Mucosa of descending colon (tissue), 3 donors: ENCODE measurements at regions not wholly inside any gene's neighbourhood (a gene's known extent, or its start where the extent isn't known, plus 50 kb on each side); places are given as distances from the start of the nearest gene placed in this dataset.

ENCODE experiments used
- ATAC-seq: fragments of 200-7000 bp; cut with Tn5 transposase; one replicate; pipeline ENCODE4 v1.9.1; 2020; ENCODE audit warnings: mild to moderate bottlenecking, moderate library complexity
- DNase-seq, 3 donors: peaks; one replicate each; pipeline ENCODE4 v3.0.0-alpha.2; 2020
- H3K36me3 ChIP-seq: fragments of 200-600 bp; one replicate; pipeline ENCODE4 v1.8.0; 2021; ENCODE audit warnings: low read depth, mild to moderate bottlenecking
- H3K4me1 ChIP-seq: fragments of 200-600 bp; one replicate; pipeline ENCODE4 v1.8.0; 2021; ENCODE audit warnings: low read depth, mild to moderate bottlenecking
- H3K4me3 ChIP-seq: fragments of 200-600 bp; one replicate; pipeline ENCODE4 v1.8.0; 2021; ENCODE audit warnings: mild to moderate bottlenecking
- H3K9me3 ChIP-seq: fragments of 200-600 bp; one replicate; pipeline ENCODE4 v1.8.0; 2021; ENCODE audit warnings: mild to moderate bottlenecking
- intact Hi-C, 2 donors: fragments of 100-400 bp; cut with DNase I in 1 of 2; cut with micrococcal nuclease in 1 of 2; formaldehyde crosslinking; loops; one replicate each; pipeline versions ENCODE4 v1.11.0 to v1.11.1; 2022; cut with DNase I, micrococcal nuclease
- TF ChIP-seq, protein P1 (sequence below): fragments of 200-600 bp; IDR thresholded peaks from one replicate; pipeline ENCODE4 v1.8.0; 2022; ENCODE audit warnings: antibody characterized with exemption, mild to moderate bottlenecking
- donor health status: DM: no; HTN: no; CAD: no; lungs with moderate emphysema.
- donor health status: DM: no; HTN: no; CAD: no.
- donor health status: DM: no; HTN: yes; CAD: no.

DNA sequence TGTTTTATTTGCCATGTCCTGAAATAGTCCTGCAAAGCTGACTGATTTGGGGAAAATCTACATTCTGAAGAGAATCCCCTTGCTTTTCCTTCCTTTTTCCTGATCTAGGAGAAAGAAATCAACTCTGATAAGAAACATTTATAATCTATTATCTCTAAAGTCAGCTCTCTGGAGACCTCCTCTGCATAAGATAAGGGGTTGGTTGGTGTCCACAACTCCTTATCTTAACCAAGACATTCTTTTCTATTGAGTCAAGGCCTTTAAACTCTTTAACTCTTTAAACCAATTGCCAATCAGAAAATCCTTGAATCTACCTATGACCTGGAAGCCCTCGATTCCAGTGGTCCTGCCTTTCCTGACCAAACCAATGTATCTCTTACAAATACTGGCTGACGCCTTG is 373.6 kb upstream of the RASGEF1B start:
- Histone ChIP-seq H3K4me1 (no peaks in the 10 kb centered on the region), H3K9me3 (no peaks in the 10 kb centered on the region), H3K36me3 (no peaks in the 10 kb centered on the region), H3K4me3 (no peak overlapping the region)
- intact Hi-C loops, result loop anchor here in 1 of 2 donors (5.0 kb wide), 1 partner anchor 378 kb away; no protein-coding TSS in a partner anchor
- DNase-seq (no peak), ATAC-seq (no peak)
- TF ChIP-seq, protein P1, sequence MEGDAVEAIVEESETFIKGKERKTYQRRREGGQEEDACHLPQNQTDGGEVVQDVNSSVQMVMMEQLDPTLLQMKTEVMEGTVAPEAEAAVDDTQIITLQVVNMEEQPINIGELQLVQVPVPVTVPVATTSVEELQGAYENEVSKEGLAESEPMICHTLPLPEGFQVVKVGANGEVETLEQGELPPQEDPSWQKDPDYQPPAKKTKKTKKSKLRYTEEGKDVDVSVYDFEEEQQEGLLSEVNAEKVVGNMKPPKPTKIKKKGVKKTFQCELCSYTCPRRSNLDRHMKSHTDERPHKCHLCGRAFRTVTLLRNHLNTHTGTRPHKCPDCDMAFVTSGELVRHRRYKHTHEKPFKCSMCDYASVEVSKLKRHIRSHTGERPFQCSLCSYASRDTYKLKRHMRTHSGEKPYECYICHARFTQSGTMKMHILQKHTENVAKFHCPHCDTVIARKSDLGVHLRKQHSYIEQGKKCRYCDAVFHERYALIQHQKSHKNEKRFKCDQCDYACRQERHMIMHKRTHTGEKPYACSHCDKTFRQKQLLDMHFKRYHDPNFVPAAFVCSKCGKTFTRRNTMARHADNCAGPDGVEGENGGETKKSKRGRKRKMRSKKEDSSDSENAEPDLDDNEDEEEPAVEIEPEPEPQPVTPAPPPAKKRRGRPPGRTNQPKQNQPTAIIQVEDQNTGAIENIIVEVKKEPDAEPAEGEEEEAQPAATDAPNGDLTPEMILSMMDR, result no peak

DNA sequence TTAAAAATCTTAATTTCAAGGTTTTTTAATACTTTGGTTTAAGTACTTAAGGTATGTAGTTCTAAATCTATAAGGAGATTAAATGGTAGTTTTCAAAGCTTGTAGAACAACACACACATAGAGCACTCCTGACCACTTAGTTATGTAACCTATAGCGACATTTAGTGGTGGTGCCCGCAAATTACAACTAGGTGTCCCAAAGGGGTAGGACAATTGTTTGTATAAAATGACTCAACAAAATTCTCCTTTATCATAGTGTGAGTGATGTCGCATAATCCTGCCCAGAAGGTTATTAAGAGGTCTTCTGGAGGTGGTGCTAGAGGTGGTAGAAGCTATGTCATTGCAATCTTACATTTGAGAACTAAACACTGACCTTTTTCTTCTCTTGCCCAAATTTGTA is 373.0 kb upstream of the RASGEF1B start:
- ATAC-seq (peak; percentile 98), DNase-seq (peak in 2 of 3 donors; percentile 40 to 92)
- H3K4me1 ChIP-seq, result no peaks in the 10 kb centered on the region
- H3K9me3 ChIP-seq, result no peaks in the 10 kb centered on the region
- H3K36me3 ChIP-seq, result no peaks in the 10 kb centered on the region
- TF ChIP-seq, protein P1, result peak; percentile 63
- no peak overlapping the region for H3K4me3 ChIP-seq
- intact Hi-C loops, result loop anchor here (1.0 to 5.0 kb wide), 3 partner anchors 377 to 437 kb away; no protein-coding TSS in a partner anchor

DNA sequence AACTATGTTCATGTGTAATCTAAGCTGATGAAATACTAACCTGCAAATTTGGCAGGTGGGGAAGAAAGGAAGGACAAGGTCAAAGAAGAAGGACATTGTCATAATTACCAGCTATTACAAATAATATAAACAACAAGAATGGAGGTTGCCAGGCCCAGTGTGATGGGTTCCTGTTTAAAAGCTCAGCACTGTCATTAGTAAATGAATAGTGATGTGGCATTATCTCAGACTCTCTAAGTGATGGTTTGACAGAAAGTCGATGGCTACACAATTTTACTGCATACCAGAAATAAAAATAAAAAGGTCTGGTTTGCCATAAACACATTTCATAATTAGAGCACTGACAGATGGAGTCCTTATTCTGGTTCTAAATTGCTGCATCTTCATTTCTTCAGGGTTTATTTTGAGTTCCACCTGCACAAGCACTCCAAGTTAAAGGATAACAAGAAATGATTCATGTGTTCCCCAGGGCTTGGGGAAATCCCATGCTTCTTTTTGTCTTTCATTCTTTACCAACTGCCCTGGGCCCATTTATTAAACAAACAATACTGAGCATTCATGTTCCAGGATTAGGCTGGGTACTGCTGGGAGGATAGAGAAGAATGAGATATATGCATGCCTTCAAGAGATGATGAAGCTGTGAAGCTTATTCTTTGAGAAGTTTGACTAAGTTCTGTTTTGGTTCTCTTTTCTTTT is 367.8 kb upstream of the RASGEF1B start:
- Histone ChIP-seq H3K9me3 (no peaks in the 10 kb centered on the region), H3K4me1 (no peaks in the 10 kb centered on the region), H3K4me3 (no peak overlapping the region), H3K36me3 (no peaks in the 10 kb centered on the region)
- intact Hi-C loops, result loop anchor here in 1 of 2 donors (5.0 kb wide), 1 partner anchor 432 kb away; no protein-coding TSS in a partner anchor
- ATAC-seq (no peak), DNase-seq (no peak)
- TF ChIP-seq, protein P1, result no peak

DNA sequence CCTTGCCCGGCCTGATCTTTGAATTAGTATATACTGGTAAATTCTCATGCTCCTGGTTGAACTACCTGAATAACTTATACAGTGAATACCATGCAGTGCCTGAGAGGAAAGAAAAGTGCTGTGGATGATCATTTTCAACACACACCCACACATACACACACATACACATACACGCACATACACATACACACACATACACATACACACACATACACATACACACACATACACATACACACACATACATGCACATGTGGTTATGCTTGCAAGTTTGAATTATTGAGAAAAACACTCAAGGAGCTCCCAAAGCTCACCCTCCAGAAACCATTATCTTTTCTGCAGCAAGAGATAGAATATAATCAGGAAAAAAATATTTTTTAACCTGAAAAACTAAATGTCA is 366.9 kb upstream of the RASGEF1B start:
- intact Hi-C loops, result no loop called here
- H3K4me1 ChIP-seq, result no peaks in the 10 kb centered on the region
- TF ChIP-seq, protein P1, result no peak
- H3K9me3 ChIP-seq, result no peaks in the 10 kb centered on the region
- ATAC-seq (no peak), DNase-seq (no peak)
- H3K36me3 ChIP-seq, result no peaks in the 10 kb centered on the region
- H3K4me3 ChIP-seq, result no peak overlapping the region

DNA sequence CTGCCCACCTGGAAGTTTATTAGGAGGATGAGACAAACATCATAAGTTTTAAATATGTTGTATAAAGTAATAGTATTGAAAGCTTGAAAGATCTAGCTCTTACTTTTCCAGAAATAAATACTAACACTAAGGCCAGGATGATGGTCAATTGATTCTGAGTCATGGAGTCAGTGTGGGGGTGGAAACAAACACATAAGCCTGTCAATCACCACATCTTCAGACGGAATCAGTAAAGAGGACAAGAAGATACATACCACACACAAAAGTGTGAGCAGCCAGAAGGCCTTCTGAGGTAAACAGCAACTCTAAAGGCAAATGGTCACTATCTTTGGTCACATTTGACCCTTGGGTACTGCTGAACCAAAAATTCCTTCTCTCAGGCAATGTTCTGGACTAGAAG is 365.0 kb upstream of the RASGEF1B start:
- intact Hi-C loops, result no loop called here
- no peak for DNase-seq
- Histone ChIP-seq H3K36me3 (no peaks in the 10 kb centered on the region), H3K9me3 (no peaks in the 10 kb centered on the region), H3K4me3 (no peak overlapping the region), H3K4me1 (no peaks in the 10 kb centered on the region)
- ATAC-seq, result no peak
- TF ChIP-seq, protein P1, result no peak
